Keratinocyte (primary cell): ENCODE measurements at regions not wholly inside any gene's neighbourhood (a gene's known extent, or its start where the extent isn't known, plus 50 kb on each side); places are given as distances from the start of the nearest gene placed in this dataset.

Experiments used
- DNase-seq: peaks from one replicate; pipeline ENCODE4 v3.0.0-alpha.2; 2011; ENCODE audit warnings: low read depth, missing footprints, low spot score
- FAIRE-seq: peaks from 2 replicates; lab custom pipeline; 2011; peaks lifted over from hg19 to GRCh38; lab: Jason Lieb, UNC
- H2AFZ ChIP-seq: 2 replicates; pipeline ENCODE4 v1.6.0; 2012; ENCODE audit warnings: low read length, control low read depth, inconsistent platforms; ENCODE audit not compliant: control insufficient read depth
- H3K27ac ChIP-seq: 2 replicates; pipeline ENCODE4 v1.5.1; 2011; ENCODE audit warnings: low read length; ENCODE audit not compliant: control insufficient read depth, insufficient read depth
- H3K27me3 ChIP-seq: 3 replicates; pipeline ENCODE4 v1.6.0; 2011; ENCODE audit warnings: low read length; ENCODE audit not compliant: control insufficient read depth, insufficient read depth; ENCODE audit errors: extremely low read depth
- H3K36me3 ChIP-seq, 2 experiments: 2 replicates in 1 of 2; 3 replicates in 1 of 2; pipeline ENCODE4 v1.5.1; 2011; ENCODE audit warnings: low read length in 2 of 2, mild to moderate bottlenecking in 1 of 2; ENCODE audit not compliant: control insufficient read depth in 2 of 2, insufficient read depth in 2 of 2; ENCODE audit errors: extremely low read depth in 1 of 2
- H3K4me1 ChIP-seq: 3 replicates; pipeline ENCODE4 v1.5.1; 2011; ENCODE audit warnings: low read length; ENCODE audit not compliant: control insufficient read depth, insufficient read depth; ENCODE audit errors: extremely low read depth
- H3K4me2 ChIP-seq: 3 replicates; pipeline ENCODE4 v1.6.0; 2011; ENCODE audit warnings: low read depth, low read length; ENCODE audit not compliant: control insufficient read depth, insufficient read depth; ENCODE audit errors: extremely low read depth
- H3K4me3 ChIP-seq, 3 experiments: fragments of 200-600 bp in 1 of 3; sonication (generic) in 1 of 3; 2 replicates in 2 of 3; 3 replicates in 1 of 3; pipeline ENCODE4 v1.5.1; 2011 to 2016; ENCODE audit warnings: low read length in 3 of 3, mild to moderate bottlenecking in 3 of 3, control low read depth in 2 of 3, inconsistent platforms in 1 of 3, low read depth in 1 of 3, mixed read lengths in 1 of 3, mixed run types in 1 of 3, moderate library complexity in 1 of 3; ENCODE audit not compliant: control insufficient read depth in 2 of 3, insufficient read depth in 2 of 3; ENCODE audit errors: extremely low read depth in 1 of 3
- H3K79me2 ChIP-seq: 2 replicates; pipeline ENCODE4 v1.6.0; 2012; ENCODE audit warnings: low read length; ENCODE audit not compliant: control insufficient read depth, insufficient read depth
- H3K9ac ChIP-seq: 3 replicates; pipeline ENCODE4 v1.6.0; 2011; ENCODE audit warnings: low read length; ENCODE audit not compliant: control insufficient read depth, insufficient read depth; ENCODE audit errors: extremely low read depth
- H3K9me1 ChIP-seq: 3 replicates; pipeline ENCODE4 v1.6.0; 2011; ENCODE audit warnings: low read length; ENCODE audit not compliant: control insufficient read depth, insufficient read depth; ENCODE audit errors: extremely low read depth
- H3K9me3 ChIP-seq: 2 replicates; pipeline ENCODE4 v1.5.1; 2012; ENCODE audit warnings: low read depth, low read length; ENCODE audit not compliant: control insufficient read depth
- H4K20me1 ChIP-seq: 3 replicates; pipeline ENCODE4 v1.6.0; 2011; ENCODE audit warnings: low read length; ENCODE audit not compliant: control insufficient read depth, insufficient read depth; ENCODE audit errors: extremely low read depth
- CTCF ChIP-seq, 3 experiments: IDR thresholded peaks in 1 of 3; conservative IDR thresholded peaks in 1 of 3; optimal IDR thresholded peaks in 1 of 3; 2 replicates in 2 of 3; 3 replicates in 1 of 3; pipeline versions ENCODE3 to v1.5.1; 2011; ENCODE audit warnings: low read length in 3 of 3, mild to moderate bottlenecking in 3 of 3, moderate library complexity in 2 of 3, control low read depth in 1 of 3, inconsistent platforms in 1 of 3; ENCODE audit not compliant: insufficient read depth in 2 of 3; ENCODE audit errors: extremely low read depth in 1 of 3
- EZH2 ChIP-seq: IDR thresholded peaks from one replicate; pipeline ENCODE4 v1.6.1; 2012; ENCODE audit warnings: inconsistent platforms, mild to moderate bottlenecking, low read length, moderate library complexity
- dilution Hi-C: fragments of 300-500 bp; cut with MboI; formaldehyde crosslinking; loops from one replicate; pipeline ENCODE4 v1.7.0; 2020; ENCODE audit warnings: low sequenced_read_pairs; ENCODE audit not compliant: extremely low pct_ligation_motif_present

DNA sequence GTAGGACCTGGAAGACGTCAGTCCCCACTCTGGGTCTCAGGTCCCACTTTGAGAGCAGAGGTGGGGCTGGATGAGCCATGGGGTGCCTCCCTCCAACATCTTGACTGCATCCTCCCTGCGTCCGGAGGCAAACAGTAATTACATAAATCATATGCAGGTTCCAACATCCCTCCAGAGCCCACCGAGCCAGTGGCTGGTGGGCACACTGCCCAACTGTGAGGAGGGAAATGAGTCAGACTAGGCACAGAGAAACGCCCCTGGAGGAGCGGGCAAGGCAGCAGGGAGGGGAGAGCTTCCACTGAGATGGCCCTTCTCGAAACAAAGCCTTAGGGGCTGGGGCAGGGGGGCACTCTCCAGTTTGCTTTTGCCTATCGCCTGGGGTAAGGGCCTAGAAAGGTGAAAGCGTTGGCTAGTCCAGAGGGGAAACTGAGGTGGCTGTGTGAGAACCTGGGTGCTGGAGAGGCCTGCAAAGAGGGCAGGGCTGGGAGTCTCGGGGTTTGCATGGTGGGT, 168.2 kb upstream of the MYCN start:
- no peak for FAIRE-seq
- dilution Hi-C loops = no loop called here
- H3K9ac ChIP-seq = no peak overlapping the region
- no peak overlapping the region for H3K27ac ChIP-seq
- H3K9me1 ChIP-seq = no peaks in the 10 kb centered on the region
- DNase-seq = no peak
- no peaks in the 10 kb centered on the region for H3K27me3 ChIP-seq
- H3K9me3 ChIP-seq = no peaks in the 10 kb centered on the region
- no peaks in the 10 kb centered on the region for H3K36me3 ChIP-seq
- H4K20me1 ChIP-seq = no peaks in the 10 kb centered on the region
- TF ChIP-seq EZH2 (no peak), CTCF (optimal IDR thresholded peaks at IDR 0.05 in 1 of 3, IDR thresholded peaks at IDR 0.05 in 1 of 3, conservative IDR thresholded peaks at IDR 0.05 in 1 of 3; ENCODE audit: extremely low read depth in 1 of 3, insufficient read depth in 2 of 3, low read length in 3 of 3) (no peak)
- H3K4me1 ChIP-seq = no peaks in the 10 kb centered on the region
- no peaks in the 10 kb centered on the region for H3K79me2 ChIP-seq
- no peak overlapping the region for H3K4me3 ChIP-seq
- no peak overlapping the region for H3K4me2 ChIP-seq
- H2AFZ ChIP-seq = no peak overlapping the region

GRCh38 chr2:15772681-15773080, 167.7 kb upstream of the MYCN start:
- Histone ChIP-seq H3K9me1 (no peaks in the 10 kb centered on the region), H2AFZ (no peak overlapping the region), H3K27me3 (no peaks in the 10 kb centered on the region), H3K4me1 (no peaks in the 10 kb centered on the region), H3K9ac (no peak overlapping the region), H3K79me2 (no peaks in the 10 kb centered on the region), H3K4me3 (no peak overlapping the region), H4K20me1 (no peaks in the 10 kb centered on the region), H3K36me3 (no peaks in the 10 kb centered on the region), H3K27ac (no peak overlapping the region), H3K9me3 (no peaks in the 10 kb centered on the region), H3K4me2 (no peak overlapping the region)
- dilution Hi-C loops = no loop called here
- FAIRE-seq (no peak), DNase-seq (no peak)
- TF ChIP-seq EZH2 (no peak), CTCF (optimal IDR thresholded peaks at IDR 0.05 in 1 of 3, IDR thresholded peaks at IDR 0.05 in 1 of 3, conservative IDR thresholded peaks at IDR 0.05 in 1 of 3; ENCODE audit: extremely low read depth in 1 of 3, insufficient read depth in 2 of 3, low read length in 3 of 3) (no peak)
